Astrocyte of the spinal cord (primary cell): ENCODE measurements at regions not wholly inside any gene's neighbourhood (a gene's known extent, or its start where the extent isn't known, plus 50 kb on each side); places are given as distances from the start of the nearest gene placed in this dataset.
"Not testable (repeated sequence)": the region's sequence is repeated elsewhere in the genome, so short reads cannot be mapped to it uniquely, and the experiment has no call there.

Experiments
- DNase-seq: peaks from one replicate; pipeline ENCODE4 v3.0.0; 2011; ENCODE audit warnings: low read depth, low spot score
- H3K4me3 ChIP-seq: 2 replicates; pipeline ENCODE4 v1.5.1; 2011; ENCODE audit warnings: low read depth, mild to moderate bottlenecking, low read length, moderate library complexity
- in situ Hi-C: cut with HindIII; loops from 2 replicates; pipeline ENCODE4 v1.10.0; 2017; ENCODE audit warnings: low sequenced_read_pairs
- TF ChIP-seq, protein P1 (sequence below): IDR thresholded peaks from 2 replicates; pipeline ENCODE4 v1.5.1; 2012; ENCODE audit warnings: low read depth, mild to moderate bottlenecking, low read length, inconsistent platforms

DNA sequence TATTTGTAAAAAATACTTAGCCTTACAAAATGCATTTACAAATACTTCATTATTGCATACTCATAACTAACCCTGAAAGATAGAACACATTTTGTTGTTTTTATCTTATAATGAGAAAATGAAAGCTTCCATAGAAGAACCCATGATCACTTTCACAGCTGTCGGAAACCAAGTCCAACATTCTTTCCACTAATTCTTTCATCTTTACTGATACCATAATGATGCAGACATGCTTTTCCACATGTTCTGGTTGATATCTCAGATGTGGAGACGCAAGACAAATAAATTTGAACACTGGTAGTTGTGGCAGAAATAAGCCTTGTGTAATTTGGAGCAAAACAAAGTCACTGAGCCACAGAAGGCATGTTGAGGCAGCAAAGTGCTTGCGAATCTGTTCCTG, 136.0 kb downstream of the FBXO4 start:
- TF ChIP-seq, protein P1, sequence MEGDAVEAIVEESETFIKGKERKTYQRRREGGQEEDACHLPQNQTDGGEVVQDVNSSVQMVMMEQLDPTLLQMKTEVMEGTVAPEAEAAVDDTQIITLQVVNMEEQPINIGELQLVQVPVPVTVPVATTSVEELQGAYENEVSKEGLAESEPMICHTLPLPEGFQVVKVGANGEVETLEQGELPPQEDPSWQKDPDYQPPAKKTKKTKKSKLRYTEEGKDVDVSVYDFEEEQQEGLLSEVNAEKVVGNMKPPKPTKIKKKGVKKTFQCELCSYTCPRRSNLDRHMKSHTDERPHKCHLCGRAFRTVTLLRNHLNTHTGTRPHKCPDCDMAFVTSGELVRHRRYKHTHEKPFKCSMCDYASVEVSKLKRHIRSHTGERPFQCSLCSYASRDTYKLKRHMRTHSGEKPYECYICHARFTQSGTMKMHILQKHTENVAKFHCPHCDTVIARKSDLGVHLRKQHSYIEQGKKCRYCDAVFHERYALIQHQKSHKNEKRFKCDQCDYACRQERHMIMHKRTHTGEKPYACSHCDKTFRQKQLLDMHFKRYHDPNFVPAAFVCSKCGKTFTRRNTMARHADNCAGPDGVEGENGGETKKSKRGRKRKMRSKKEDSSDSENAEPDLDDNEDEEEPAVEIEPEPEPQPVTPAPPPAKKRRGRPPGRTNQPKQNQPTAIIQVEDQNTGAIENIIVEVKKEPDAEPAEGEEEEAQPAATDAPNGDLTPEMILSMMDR: no peak
- no peak overlapping the region for H3K4me3 ChIP-seq
- in situ Hi-C loops: no loop called here
- no peak for DNase-seq

DNA sequence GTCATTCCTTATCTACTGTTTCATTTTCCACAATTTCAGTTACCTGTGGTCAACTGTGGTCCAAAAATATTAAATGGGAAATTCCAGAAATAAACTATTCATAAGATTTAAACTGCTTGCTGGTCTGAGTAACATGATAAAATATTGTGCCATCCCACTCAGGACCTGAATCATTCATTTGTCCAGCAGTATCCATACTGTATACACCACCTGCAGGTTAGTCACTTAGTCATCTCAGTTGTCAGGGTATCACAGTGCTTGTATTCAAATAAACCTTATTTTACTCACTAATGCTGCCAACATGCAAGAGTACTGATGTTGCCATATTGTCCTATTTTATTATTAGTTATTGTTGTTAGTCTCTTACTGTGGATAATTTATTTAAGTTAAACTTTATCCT, 139.7 kb downstream of the FBXO4 start:
- no peak for DNase-seq
- in situ Hi-C loops: no loop called here
- H3K4me3 ChIP-seq: no peak overlapping the region
- TF ChIP-seq, protein P1: no peak

DNA sequence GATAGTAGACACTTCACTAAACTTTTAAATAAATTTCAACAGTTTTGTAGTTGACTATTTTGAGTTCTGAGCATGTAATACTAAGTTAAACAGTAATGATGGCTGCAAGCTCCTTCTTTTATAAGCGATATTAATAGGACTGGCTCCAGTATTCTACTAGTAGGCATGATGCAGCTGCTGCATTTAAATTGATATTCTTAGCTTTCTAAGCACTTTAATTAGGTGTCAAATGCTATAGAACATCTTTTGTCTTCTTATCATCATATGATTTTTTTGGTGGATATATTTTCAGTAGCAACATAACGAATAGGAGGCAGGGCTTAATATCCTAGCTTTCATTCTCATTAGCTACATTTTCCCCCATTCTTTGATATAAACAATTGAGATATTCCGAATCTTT, 141.1 kb downstream of the FBXO4 start:
- TF ChIP-seq, protein P1: no peak
- no peak for DNase-seq
- in situ Hi-C loops: no loop called here
- H3K4me3 ChIP-seq: no peak overlapping the region

DNA sequence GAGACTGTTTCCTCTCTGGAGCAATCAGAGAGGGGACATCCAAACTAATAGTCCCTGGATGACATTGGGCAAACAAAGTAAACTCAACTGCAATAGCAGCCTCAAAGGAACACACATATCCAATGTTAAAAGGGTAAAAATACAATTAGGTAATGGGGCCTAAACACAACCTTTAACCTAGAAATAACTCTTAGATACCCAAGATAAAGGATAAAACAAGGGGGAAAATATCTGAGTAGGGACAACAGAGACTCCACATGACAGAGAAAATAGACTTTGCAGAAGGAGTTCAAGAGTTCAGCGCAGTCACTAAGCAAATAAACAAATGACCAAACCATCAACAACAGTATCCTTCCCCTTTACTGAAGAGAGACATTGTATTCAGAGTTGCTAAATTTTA, 149.3 kb downstream of the FBXO4 start:
- H3K4me3 ChIP-seq: no peak overlapping the region
- TF ChIP-seq, protein P1: no peak
- DNase-seq: no peak
- in situ Hi-C loops: no loop called here

DNA sequence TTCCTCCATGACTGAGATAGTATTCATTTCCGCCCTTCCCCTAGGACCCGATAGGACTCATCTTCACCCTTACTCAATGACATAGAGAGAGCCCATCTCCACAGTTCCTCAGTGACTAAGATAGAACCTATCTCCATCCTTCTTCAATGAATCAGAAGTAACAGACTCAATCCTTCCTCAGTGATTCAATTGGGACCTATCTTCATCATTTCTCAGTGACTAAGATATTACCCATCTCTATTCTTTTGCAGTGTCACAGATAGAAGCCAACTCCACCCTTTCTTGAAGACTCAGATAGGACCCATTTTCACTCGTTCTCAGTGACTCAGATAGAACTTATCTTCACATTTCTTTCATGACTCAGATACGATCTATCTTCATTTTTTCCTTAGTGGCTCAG, 164.6 kb downstream of the FBXO4 start:
- in situ Hi-C loops: no loop called here
- TF ChIP-seq, protein P1: no peak
- no peak for DNase-seq
- H3K4me3 ChIP-seq: no peak overlapping the region

DNA sequence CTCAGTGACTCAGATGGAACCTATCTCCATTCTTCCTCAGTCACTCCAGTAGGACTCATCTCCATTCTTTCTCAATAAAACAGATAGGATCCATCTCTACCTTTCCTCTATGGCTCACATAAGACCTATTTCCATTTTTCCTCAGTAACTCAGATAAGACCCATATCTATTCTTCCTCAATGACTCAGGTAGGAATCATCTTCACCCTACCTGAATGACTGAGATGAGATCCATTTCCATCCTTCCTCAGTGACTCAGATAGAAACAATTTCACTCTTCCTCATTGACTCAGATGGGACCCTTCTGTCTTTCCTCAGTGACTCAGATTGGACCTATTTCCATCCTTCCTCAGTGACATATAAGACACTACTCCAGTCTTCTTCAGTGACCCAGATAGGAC, 165.1 kb downstream of the FBXO4 start:
- no peak overlapping the region for H3K4me3 ChIP-seq
- TF ChIP-seq, protein P1: no peak
- DNase-seq: no peak
- in situ Hi-C loops: no loop called here

DNA sequence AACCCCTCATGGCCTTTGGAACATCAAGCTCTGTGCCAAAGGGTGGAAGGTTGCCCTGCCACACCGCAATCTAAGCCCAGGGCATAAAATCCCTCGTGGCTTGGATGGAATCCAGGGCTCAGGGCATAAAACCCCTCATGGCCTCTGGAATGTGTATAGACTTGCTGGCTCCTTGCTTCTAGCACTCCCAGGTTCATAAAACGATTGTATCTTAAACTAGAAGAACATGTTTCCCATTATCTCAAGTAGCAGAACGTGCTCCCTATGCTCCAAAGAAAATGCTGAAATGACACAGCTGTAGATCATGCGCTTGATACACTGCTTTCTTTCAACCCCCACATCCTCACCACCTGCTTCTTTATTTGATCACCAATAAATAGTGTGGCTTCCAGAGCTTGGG, 174.8 kb downstream of the FBXO4 start:
- DNase-seq, in situ Hi-C loops, H3K4me3 ChIP-seq: not testable (repeated sequence)
